GM19395 (cell line): ENCODE measurements at regions not wholly inside any gene's neighbourhood (a gene's known extent, or its start where the extent isn't known, plus 50 kb on each side); places are given as distances from the start of the nearest gene placed in this dataset.
"Not testable (repeated sequence)": the region's sequence is repeated elsewhere in the genome, so short reads cannot be mapped to it uniquely, and the experiment has no call there.

Experiments used
- ATAC-seq: cut with Tn5 transposase; IDR thresholded peaks from one replicate; pipeline ENCODE4 v1.9.1; 2021; ENCODE audit warnings: mild to moderate bottlenecking, moderate library complexity; ENCODE audit not compliant: unreplicated experiment

GRCh38 chr7:152505606-152506005 is 69.8 kb upstream of the KMT2C start:
- ATAC-seq, result no peak

- no peak for ATAC-seq
Observed at GRCh38 chr7:152504816-152505215, 69.0 kb upstream of the KMT2C start.

- ATAC-seq, result no peak
Observed at GRCh38 chr7:152504367-152504766, 68.6 kb upstream of the KMT2C start.

- ATAC-seq, result no peak
Observed at GRCh38 chr7:152502813-152503790, 67.3 kb upstream of the KMT2C start.

- no peak for ATAC-seq
Observed at GRCh38 chr7:152501506-152501905, 65.7 kb upstream of the KMT2C start.

- ATAC-seq, result not testable (repeated sequence)
Observed at GRCh38 chr7:152499969-152500368, 64.2 kb upstream of the KMT2C start.

GRCh38 chr7:152495867-152496266 is 60.1 kb upstream of the KMT2C start:
- no peak for ATAC-seq

GRCh38 chr7:152492952-152493351 is 57.1 kb upstream of the KMT2C start:
- ATAC-seq, result no peak

- ATAC-seq, result no peak
Observed at GRCh38 chr7:152489044-152489443, 53.2 kb upstream of the KMT2C start.

GRCh38 chr7:152486968-152487367 is 51.2 kb upstream of the KMT2C start:
- ATAC-seq, result no peak

- ATAC-seq, result no peak
Observed at GRCh38 chr7:152485826-152486225, 50.0 kb upstream of the KMT2C start.
